OCI-LY1 (cell line): ENCODE measurements at regions not wholly inside any gene's neighbourhood (a gene's known extent, or its start where the extent isn't known, plus 50 kb on each side); places are given as distances from the start of the nearest gene placed in this dataset.

Source experiments
- EZH2 ChIP-seq: fragments of 200-600 bp; sonication (generic), shearing (Covaris generic); IDR thresholded peaks from 2 replicates; pipeline ENCODE4 v1.8.0; 2017; ENCODE audit warnings: borderline replicate concordance, mixed run types, mild to moderate bottlenecking, antibody characterized with exemption, low read length, moderate library complexity, mixed read lengths
- TF ChIP-seq, protein P1 (sequence below): fragments of 200-600 bp; sonication (generic), shearing (Covaris generic); IDR thresholded peaks from 2 replicates; pipeline ENCODE4 v1.5.1; 2017; ENCODE audit warnings: mild to moderate bottlenecking, antibody characterized with exemption, low read length, moderate library complexity, mixed read lengths

DNA sequence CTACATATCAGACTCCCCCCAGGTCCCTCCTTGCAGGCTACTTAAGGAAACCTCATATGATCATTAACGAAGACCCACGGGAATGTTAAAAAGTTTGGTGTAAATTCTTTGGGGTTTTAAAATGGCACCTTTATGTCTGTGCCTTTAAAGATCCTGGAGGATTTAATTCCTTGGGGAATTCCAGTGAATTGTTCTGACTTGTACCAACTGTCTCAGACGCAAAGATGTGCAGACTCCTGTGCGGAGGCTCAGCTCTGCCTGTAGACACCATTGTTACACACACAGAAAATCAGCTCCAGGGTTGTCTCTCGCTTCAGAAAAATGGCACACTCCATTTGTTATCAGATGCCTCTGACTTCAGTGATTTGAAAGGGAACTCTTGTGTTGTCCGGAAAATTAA lies 414.4 kb upstream of the CFAP20DC start:
- TF ChIP-seq, protein P1, sequence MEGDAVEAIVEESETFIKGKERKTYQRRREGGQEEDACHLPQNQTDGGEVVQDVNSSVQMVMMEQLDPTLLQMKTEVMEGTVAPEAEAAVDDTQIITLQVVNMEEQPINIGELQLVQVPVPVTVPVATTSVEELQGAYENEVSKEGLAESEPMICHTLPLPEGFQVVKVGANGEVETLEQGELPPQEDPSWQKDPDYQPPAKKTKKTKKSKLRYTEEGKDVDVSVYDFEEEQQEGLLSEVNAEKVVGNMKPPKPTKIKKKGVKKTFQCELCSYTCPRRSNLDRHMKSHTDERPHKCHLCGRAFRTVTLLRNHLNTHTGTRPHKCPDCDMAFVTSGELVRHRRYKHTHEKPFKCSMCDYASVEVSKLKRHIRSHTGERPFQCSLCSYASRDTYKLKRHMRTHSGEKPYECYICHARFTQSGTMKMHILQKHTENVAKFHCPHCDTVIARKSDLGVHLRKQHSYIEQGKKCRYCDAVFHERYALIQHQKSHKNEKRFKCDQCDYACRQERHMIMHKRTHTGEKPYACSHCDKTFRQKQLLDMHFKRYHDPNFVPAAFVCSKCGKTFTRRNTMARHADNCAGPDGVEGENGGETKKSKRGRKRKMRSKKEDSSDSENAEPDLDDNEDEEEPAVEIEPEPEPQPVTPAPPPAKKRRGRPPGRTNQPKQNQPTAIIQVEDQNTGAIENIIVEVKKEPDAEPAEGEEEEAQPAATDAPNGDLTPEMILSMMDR: no peak
- TF ChIP-seq EZH2: no peak
